Tibial artery (tissue), 4 donors: ENCODE measurements at regions not wholly inside any gene's neighbourhood (a gene's known extent, or its start where the extent isn't known, plus 50 kb on each side); places are given as distances from the start of the nearest gene placed in this dataset.

Experiments used
- DNase-seq, 2 donors: peaks; one replicate each; pipeline ENCODE4 v3.0.0-alpha.2; 2019
- H3K27ac ChIP-seq, 2 donors: fragments of 200-600 bp; sonication (generic) in 1 of 2; 1 replicate in 1 of 2; 2 replicates in 1 of 2; pipeline ENCODE4 v1.5.1; 2018 to 2019; ENCODE audit warnings: mild to moderate bottlenecking in 1 of 2
- H3K27me3 ChIP-seq, 2 donors: fragments of 200-600 bp; sonication (generic) in 1 of 2; one replicate each; pipeline versions ENCODE4 v1.5.1 to v1.6.0; 2016 to 2019
- H3K36me3 ChIP-seq, 3 donors: fragments of 200-600 bp; sonication (generic) in 2 of 3; one replicate each; pipeline ENCODE4 v1.5.1; 2016 to 2019; ENCODE audit warnings: mild to moderate bottlenecking in 2 of 3
- H3K4me1 ChIP-seq, 4 donors: fragments of 200-600 bp; sonication (generic) in 2 of 4; 1 replicate in 3 of 4; 2 replicates in 1 of 4; pipeline ENCODE4 v1.5.1; 2016 to 2019
- H3K4me3 ChIP-seq, 2 donors: fragments of 200-600 bp; sonication (generic) in 1 of 2; 1 replicate in 1 of 2; 2 replicates in 1 of 2; pipeline ENCODE4 v1.5.1; 2018 to 2019; ENCODE audit warnings: mild to moderate bottlenecking in 2 of 2
- H3K9me3 ChIP-seq, 3 donors: fragments of 200-600 bp; sonication (generic) in 1 of 3; one replicate each; pipeline ENCODE4 v1.5.1; 2016 to 2019
- CTCF ChIP-seq, 2 experiments: fragments of 200-600 bp in 1 of 2; fragments of 450-650 bp in 1 of 2; IDR thresholded peaks; one replicate each; pipeline ENCODE4 v1.5.1; 2017 to 2019; ENCODE audit warnings: antibody characterized with exemption in 2 of 2, mild to moderate bottlenecking in 1 of 2, moderate library complexity in 1 of 2
- intact Hi-C: fragments of 100-400 bp; cut with DNase I; formaldehyde crosslinking; loops from one replicate; pipeline ENCODE4 v1.15.0; 2023; ENCODE audit warnings: low total_unique reads

DNA sequence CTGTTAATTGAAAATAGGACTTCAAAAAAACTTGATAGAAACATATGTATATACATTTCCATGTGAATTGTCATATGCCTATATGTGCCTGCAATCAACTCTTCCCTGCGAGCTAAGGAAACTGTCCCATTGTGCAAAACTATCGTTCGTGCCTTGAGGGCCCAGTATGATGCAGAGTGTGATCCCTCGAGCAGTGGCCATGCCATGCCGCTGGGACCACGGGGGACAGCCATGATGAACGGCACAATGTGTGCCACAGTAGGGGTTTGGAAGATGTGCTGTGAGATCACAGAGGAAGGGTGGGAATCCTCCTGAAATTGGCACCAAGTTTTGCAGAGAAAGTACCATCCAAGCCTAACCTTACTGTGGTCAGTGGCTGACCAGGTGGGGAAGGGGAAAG, 118.1 kb upstream of the SOX1 start:
- Histone ChIP-seq H3K4me3 (no peak overlapping the region), H3K9me3 (peaks cover 0 to 18% (median 14%) of the 10 kb centered on the region in 3 donors), H3K27me3 (peaks cover 0 to 9% of the 10 kb centered on the region in 2 donors), H3K36me3 (no peaks in the 10 kb centered on the region), H3K4me1 (no peaks in the 10 kb centered on the region), H3K27ac (no peak overlapping the region)
- intact Hi-C loops, result no loop called here
- no peak for DNase-seq
- no peak for TF ChIP-seq CTCF (IDR thresholded peaks at IDR 0.05)

DNA sequence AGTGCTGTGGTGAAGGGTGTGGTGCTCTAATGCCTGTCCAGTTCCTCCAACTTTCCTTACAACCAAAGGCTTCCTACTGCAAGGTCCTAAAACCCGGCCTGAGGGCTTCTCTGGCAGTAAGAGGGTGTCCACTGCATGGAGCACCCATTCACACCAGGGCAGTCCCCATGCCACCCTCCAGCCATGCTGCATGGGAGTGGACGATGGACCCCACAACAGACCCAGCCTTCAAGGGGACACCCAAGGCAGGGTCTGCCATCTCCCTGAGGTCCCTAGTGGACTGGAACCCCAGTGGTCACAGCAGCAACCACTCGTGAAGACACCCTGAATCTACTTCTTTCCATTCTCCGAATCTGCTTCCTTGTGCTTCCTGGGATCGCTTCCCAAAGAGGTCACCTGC, 117.6 kb upstream of the SOX1 start:
- Histone ChIP-seq H3K4me3 (no peak overlapping the region), H3K27ac (no peak overlapping the region), H3K9me3 (peaks cover 0 to 18% (median 14%) of the 10 kb centered on the region in 3 donors), H3K4me1 (no peaks in the 10 kb centered on the region), H3K36me3 (no peaks in the 10 kb centered on the region), H3K27me3 (peaks cover 0 to 9% of the 10 kb centered on the region in 2 donors)
- no peak for TF ChIP-seq CTCF (IDR thresholded peaks at IDR 0.05)
- intact Hi-C loops, result no loop called here
- no peak for DNase-seq

DNA sequence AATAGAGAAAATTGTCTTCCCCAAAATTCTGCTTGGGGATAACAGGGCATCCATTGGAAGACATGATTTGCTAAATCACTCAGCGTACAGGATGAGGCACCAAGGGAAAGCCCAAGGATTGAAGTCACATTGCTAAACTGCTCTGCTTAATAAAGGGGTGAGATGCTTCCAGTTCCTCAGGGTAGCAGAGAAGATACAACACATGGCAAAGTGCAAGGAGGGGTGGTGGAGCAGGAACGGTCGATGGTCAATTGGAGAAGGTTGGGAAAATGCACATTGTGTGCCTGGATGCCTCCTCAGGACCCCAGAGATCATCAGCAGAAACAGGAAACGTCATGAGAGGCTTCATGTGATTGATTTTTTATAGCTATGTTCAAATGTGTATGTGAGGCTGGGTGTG, 116.3 kb upstream of the SOX1 start:
- DNase-seq, result no peak
- H3K4me3 ChIP-seq, result no peak overlapping the region
- intact Hi-C loops, result no loop called here

DNA sequence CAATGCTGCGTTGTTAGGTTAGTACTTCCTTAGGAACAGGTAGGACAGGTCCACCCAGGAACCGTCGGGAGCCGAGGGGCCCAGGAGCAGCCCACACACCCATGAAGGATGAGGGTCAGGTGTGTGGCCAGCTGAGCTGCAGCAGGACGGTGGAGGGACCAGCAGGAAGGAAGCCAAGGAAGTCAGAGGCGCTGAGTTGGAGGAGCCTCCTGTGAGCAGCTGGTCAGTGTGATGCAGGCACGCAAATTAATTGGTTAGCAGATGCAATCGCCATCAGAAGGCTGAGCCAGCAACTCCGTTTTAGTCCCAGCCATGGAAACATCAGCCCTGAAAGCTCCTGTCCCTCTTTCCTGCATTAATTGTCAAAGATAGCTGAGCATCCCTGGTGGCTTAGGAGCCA, 114.9 kb upstream of the SOX1 start:
- Histone ChIP-seq H3K36me3 (no peaks in the 10 kb centered on the region), H3K27me3 (peaks cover 0 to 5% of the 10 kb centered on the region in 2 donors), H3K4me1 (no peaks in the 10 kb centered on the region), H3K9me3 (peaks cover 0 to 18% (median 14%) of the 10 kb centered on the region in 3 donors), H3K27ac (no peak overlapping the region), H3K4me3 (no peak overlapping the region)
- no peak for DNase-seq
- intact Hi-C loops, result no loop called here
- no peak for TF ChIP-seq CTCF (IDR thresholded peaks at IDR 0.05)

More for the DNA sequence above, 116.3 kb upstream of the SOX1 start:
- no peak for TF ChIP-seq CTCF (IDR thresholded peaks at IDR 0.05)
- Histone ChIP-seq H3K9me3 (peaks cover 0 to 18% (median 14%) of the 10 kb centered on the region in 3 donors), H3K27me3 (peaks cover 0 to 9% of the 10 kb centered on the region in 2 donors), H3K36me3 (no peaks in the 10 kb centered on the region), H3K4me1 (no peaks in the 10 kb centered on the region), H3K27ac (no peak overlapping the region)

DNA sequence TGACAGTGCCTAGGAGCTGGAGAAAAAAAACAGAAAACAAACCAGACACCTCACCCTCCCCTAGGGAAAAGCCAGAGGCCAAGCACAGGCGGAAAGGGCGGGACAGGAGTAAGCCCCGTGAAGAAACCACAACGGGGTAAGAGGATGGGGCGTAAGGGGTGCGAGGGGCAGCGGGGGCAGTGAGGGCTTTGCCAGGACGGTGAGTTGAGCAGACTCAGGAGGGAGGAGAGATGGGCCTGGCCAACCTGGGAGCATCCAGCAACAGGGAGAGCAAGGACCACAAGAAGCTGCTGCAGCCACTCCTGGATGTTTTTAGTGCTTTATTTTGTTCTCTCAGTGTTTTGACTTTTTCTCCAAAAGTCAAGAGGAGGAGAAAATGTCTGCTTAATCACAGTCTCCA, 114.1 kb upstream of the SOX1 start:
- no peak for DNase-seq
- intact Hi-C loops, result no loop called here
- Histone ChIP-seq H3K36me3 (no peaks in the 10 kb centered on the region), H3K27me3 (no peaks in the 10 kb centered on the region), H3K9me3 (peaks cover 0 to 18% (median 14%) of the 10 kb centered on the region in 3 donors), H3K27ac (no peak overlapping the region), H3K4me3 (no peak overlapping the region), H3K4me1 (no peaks in the 10 kb centered on the region)
- TF ChIP-seq CTCF (IDR thresholded peaks at IDR 0.05), result no peak
